Stimulated activated CD8-positive, alpha-beta memory T cell treated with anti-CD3 and anti-CD28 coated beads, Interleukin-2, amount 100 ng/mL, for 48 hours (primary cell): ENCODE measurements at regions not wholly inside any gene's neighbourhood (a gene's known extent, or its start where the extent isn't known, plus 50 kb on each side); places are given as distances from the start of the nearest gene placed in this dataset.
"Not testable (repeated sequence)": the region's sequence is repeated elsewhere in the genome, so short reads cannot be mapped to it uniquely, and the experiment has no call there.

Experiments
- DNase-seq, 2 donors: peaks; one replicate each; pipeline ENCODE4 v3.0.0-alpha.2; 2020; ENCODE audit warnings: low read depth in 2 of 2

GRCh38 chr15:89026167-89026566 is 62.1 kb upstream of the ABHD2 start:
- DNase-seq = no peak

- DNase-seq = no peak
These were observed 60.2 kb upstream of the ABHD2 start for GRCh38 chr15:89028036-89028435.

- no peak for DNase-seq
These were observed 57.9 kb upstream of the ABHD2 start for GRCh38 chr15:89030311-89030710.

- not testable (repeated sequence) for DNase-seq
These were observed 56.5 kb upstream of the ABHD2 start for GRCh38 chr15:89031637-89032285.

DNA sequence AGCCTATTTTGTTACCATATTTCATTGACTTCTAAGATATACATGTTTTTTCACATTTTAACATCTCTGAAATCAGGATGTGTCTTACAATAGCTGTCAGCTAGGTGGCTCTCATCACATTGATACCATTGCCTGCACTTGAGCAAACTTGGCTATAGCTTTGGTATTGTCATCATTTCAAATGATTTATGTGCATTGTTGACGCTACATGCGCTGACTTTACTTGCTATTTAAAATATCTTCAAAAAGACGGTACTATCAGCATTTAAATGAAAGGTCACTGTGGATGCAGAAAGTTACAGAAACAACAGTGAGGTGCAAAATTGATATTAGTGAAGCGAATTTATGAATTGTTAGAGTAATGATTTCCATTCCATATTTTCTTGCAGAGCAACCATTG is 54.0 kb upstream of the ABHD2 start:
- no peak for DNase-seq

- no peak for DNase-seq
These were observed 53.1 kb upstream of the ABHD2 start for GRCh38 chr15:89035150-89035549.

- no peak for DNase-seq
These were observed 52.6 kb upstream of the ABHD2 start for GRCh38 chr15:89035658-89036057.

GRCh38 chr15:89038146-89038545 is 50.1 kb upstream of the ABHD2 start:
- DNase-seq = no peak
